GM12878 (cell line): ENCODE measurements at regions not wholly inside any gene's neighbourhood (a gene's known extent, or its start where the extent isn't known, plus 50 kb on each side); places are given as distances from the start of the nearest gene placed in this dataset.
"Not testable (repeated sequence)": the region's sequence is repeated elsewhere in the genome, so short reads cannot be mapped to it uniquely, and the experiment has no call there.

Experiments
- ATAC-seq: fragments of 200-7000 bp; cut with Tn5 transposase; 3 replicates; pipeline ENCODE4 v1.9.1; 2020; ENCODE audit warnings: mild to moderate bottlenecking, moderate library complexity
- BruUV-seq: library from RNA; stranded (reverse); fragments of 400-500 nt; replicated peaks from 2 replicates; lab custom pipeline; 2021; lab: Mats Ljungman, UMichigan
- CTCF ChIA-PET: fragments of 300-600 bp; sonication (Branson Sonifier 250); formaldehyde crosslinking; extraction: SDS; loops from one replicate; lab custom pipeline; 2021; ENCODE audit warnings: inconsistent platforms; lab: Yijun Ruan, JAX
- POLR2A ChIA-PET: fragments of 350-600 bp; formaldehyde crosslinking; extraction: SDS; loops from one replicate; lab custom pipeline; 2021; ENCODE audit warnings: inconsistent platforms; lab: Charles Lee
- RAD21 ChIA-PET: fragments of 300-600 bp; sonication (Branson Sonifier 250); formaldehyde crosslinking; loops from one replicate; lab custom pipeline; 2023; ENCODE audit warnings: antibody characterized with exemption; ENCODE audit not compliant: unreplicated experiment; lab: Charles Lee
- SMC1A ChIA-PET: fragments of 300-600 bp; sonication (Branson Sonifier 250); formaldehyde crosslinking; loops from one replicate; lab custom pipeline; 2023; ENCODE audit not compliant: unreplicated experiment, uncharacterized antibody; lab: Charles Lee
- DNase-seq: peaks from one replicate; pipeline ENCODE4 v3.0.0-alpha.2; 2011; ENCODE audit warnings: low read depth, low spot score
- FAIRE-seq: peaks from 3 replicates; lab custom pipeline; 2011; peaks lifted over from hg19 to GRCh38; lab: Jason Lieb, UNC
- H2AFZ ChIP-seq: 2 replicates; pipeline ENCODE4 v1.6.0; 2011; ENCODE audit warnings: low read depth, low read length, control low read depth; ENCODE audit not compliant: control insufficient read depth
- H3K27ac ChIP-seq: 2 replicates; pipeline ENCODE4 v1.5.1; 2011; ENCODE audit warnings: control low read depth; ENCODE audit not compliant: control insufficient read depth, insufficient read depth
- H3K27me3 ChIP-seq, 2 experiments: replicated peaks in 1 of 2; 2 replicates each; pipeline versions ENCODE4 v1.6.0 to v1.6.1; 2011; ENCODE audit warnings: low read length in 1 of 2; ENCODE audit not compliant: control insufficient read depth in 2 of 2, insufficient read depth in 2 of 2
- H3K36me3 ChIP-seq, 2 experiments: 2 replicates each; pipeline ENCODE4 v1.5.1; 2011; ENCODE audit warnings: low read length in 1 of 2; ENCODE audit not compliant: control insufficient read depth in 2 of 2, insufficient read depth in 2 of 2
- H3K4me1 ChIP-seq: 2 replicates; pipeline ENCODE4 v1.6.1; 2011; ENCODE audit warnings: mild to moderate bottlenecking, low read length, moderate library complexity, mixed read lengths; ENCODE audit not compliant: control insufficient read depth, insufficient read depth
- H3K4me2 ChIP-seq: 2 replicates; pipeline ENCODE4 v1.6.0; 2011; ENCODE audit warnings: control low read depth; ENCODE audit not compliant: control insufficient read depth, insufficient read depth
- H3K4me3 ChIP-seq: fragments of 200-600 bp; sonication (generic); 2 replicates; pipeline ENCODE4 v1.5.1; 2016
- H3K79me2 ChIP-seq: 2 replicates; pipeline ENCODE4 v1.6.0; 2011; ENCODE audit warnings: low read length; ENCODE audit not compliant: control insufficient read depth, insufficient read depth
- H3K9ac ChIP-seq: 2 replicates; pipeline ENCODE4 v1.8.0; 2011; ENCODE audit warnings: low read length, control low read depth, mixed read lengths; ENCODE audit not compliant: control insufficient read depth, insufficient read depth
- H3K9me3 ChIP-seq: replicated peaks from 3 replicates; pipeline ENCODE4 v1.5.1; 2011; ENCODE audit warnings: mild to moderate bottlenecking, low read length; ENCODE audit not compliant: control insufficient read depth, insufficient read depth
- H4K20me1 ChIP-seq: 2 replicates; pipeline ENCODE4 v1.6.0; 2011; ENCODE audit not compliant: control insufficient read depth, insufficient read depth
- DPF2 ChIP-seq: fragments of 450-650 bp; IDR thresholded peaks from 2 replicates; pipeline ENCODE4 v1.6.1; 2017; ENCODE audit warnings: mild to moderate bottlenecking
- RAD21 ChIP-seq: IDR thresholded peaks from 2 replicates; pipeline ENCODE4 v1.6.1; 2011; ENCODE audit warnings: mild to moderate bottlenecking, low read depth, low read length, moderate library complexity; ENCODE audit not compliant: insufficient read depth
- WGBS: methylation state at CpG from one replicate; pipeline ENCODE4 v1.1.6; 2016; ENCODE audit warnings: low lambda C conversion rate; ENCODE audit not compliant: insufficient replicate concordance, insufficient coverage; ENCODE audit errors: missing lambda C conversion rate; 5-methylcytosine and 5-hydroxymethylcytosine counted together
- in situ Hi-C: fragments of 300-500 bp; cut with MboI; formaldehyde crosslinking; loops from 9 replicates; pipeline ENCODE4 v1.14.3; 2018; ENCODE audit warnings: mixed read lengths
- intact Hi-C: fragments of 100-400 bp; cut with micrococcal nuclease; formaldehyde crosslinking; loops from one replicate; pipeline ENCODE4 v1.14.2; 2022; ENCODE audit not compliant: unreplicated experiment

GRCh38 chr1:187943606-187944403, 1115.1 kb downstream of the PLA2G4A start:
- SMC1A ChIA-PET = interaction anchor here (1.0 to 1.4 kb wide), 3 partner anchors 9 to 21 kb away, joined by 4 to 5 read pairs (median 5); no protein-coding TSS in a partner anchor
- WGBS = 0% methylated on average over 2 of the region's 2 CpGs

GRCh38 chr1:187946661-187947060, 1117.9 kb downstream of the PLA2G4A start:
- H3K9ac ChIP-seq, DNase-seq, POLR2A ChIA-PET, H4K20me1 ChIP-seq, in situ Hi-C loops, H3K4me3 ChIP-seq, H3K4me1 ChIP-seq, H3K36me3 ChIP-seq, H3K4me2 ChIP-seq, FAIRE-seq, H3K27ac ChIP-seq, ATAC-seq, H3K27me3 ChIP-seq, BruUV-seq, H2AFZ ChIP-seq, H3K79me2 ChIP-seq, RAD21 ChIA-PET, H3K9me3 ChIP-seq: not testable (repeated sequence)
- SMC1A ChIA-PET = interaction anchor here (0.7 to 1.3 kb wide), 2 partner anchors 33 to 181 kb away, joined by 3 read pairs; no protein-coding TSS in a partner anchor
- CTCF ChIA-PET = interaction anchor here (0.8 kb wide), 1 partner anchor 21 kb away, joined by 3 read pairs; no protein-coding TSS in a partner anchor
- WGBS = 3% methylated on average over 3 of the region's 3 CpGs
- intact Hi-C loops = loop anchor here (5.0 kb wide), 1 partner anchor 41 kb away; no protein-coding TSS in a partner anchor

More at GRCh38 chr1:187943606-187944403, 1115.1 kb downstream of the PLA2G4A start:
- Histone ChIP-seq H3K36me3 (no peaks in the 10 kb centered on the region), H3K4me2 (no peak overlapping the region), H3K4me3 (no peak overlapping the region), H2AFZ (peak overlapping the region; percentile 17; the same call in 1 of the 2 replicates), H3K79me2 (no peaks in the 10 kb centered on the region), H3K27me3 (no peaks in the 10 kb centered on the region), H3K4me1 (no peaks in the 10 kb centered on the region), H3K9ac (no peak overlapping the region), H3K9me3 (no peaks in the 10 kb centered on the region; the same call in 1 of the 3 replicates), H3K27ac (no peak overlapping the region), H4K20me1 (no peaks in the 10 kb centered on the region)
- intact Hi-C loops (no loop called here), in situ Hi-C loops (no loop called here)
- CTCF ChIA-PET = no interaction called here
- RAD21 ChIA-PET = no interaction called here
- FAIRE-seq (peak; percentile 7), DNase-seq (no peak), ATAC-seq (peak; percentile 68)
- BruUV-seq = no TSS peak
- TF ChIP-seq DPF2 (no peak), RAD21 (0 out of 2 replicates have a peak, but pooled peaks have one; percentile 14)
- POLR2A ChIA-PET = no interaction called here
